ENCODE measurements at regions not wholly inside any gene's neighbourhood (a gene's known extent, or its start where the extent isn't known, plus 50 kb on each side); places are given as distances from the start of the nearest gene placed in this dataset.

DNA sequence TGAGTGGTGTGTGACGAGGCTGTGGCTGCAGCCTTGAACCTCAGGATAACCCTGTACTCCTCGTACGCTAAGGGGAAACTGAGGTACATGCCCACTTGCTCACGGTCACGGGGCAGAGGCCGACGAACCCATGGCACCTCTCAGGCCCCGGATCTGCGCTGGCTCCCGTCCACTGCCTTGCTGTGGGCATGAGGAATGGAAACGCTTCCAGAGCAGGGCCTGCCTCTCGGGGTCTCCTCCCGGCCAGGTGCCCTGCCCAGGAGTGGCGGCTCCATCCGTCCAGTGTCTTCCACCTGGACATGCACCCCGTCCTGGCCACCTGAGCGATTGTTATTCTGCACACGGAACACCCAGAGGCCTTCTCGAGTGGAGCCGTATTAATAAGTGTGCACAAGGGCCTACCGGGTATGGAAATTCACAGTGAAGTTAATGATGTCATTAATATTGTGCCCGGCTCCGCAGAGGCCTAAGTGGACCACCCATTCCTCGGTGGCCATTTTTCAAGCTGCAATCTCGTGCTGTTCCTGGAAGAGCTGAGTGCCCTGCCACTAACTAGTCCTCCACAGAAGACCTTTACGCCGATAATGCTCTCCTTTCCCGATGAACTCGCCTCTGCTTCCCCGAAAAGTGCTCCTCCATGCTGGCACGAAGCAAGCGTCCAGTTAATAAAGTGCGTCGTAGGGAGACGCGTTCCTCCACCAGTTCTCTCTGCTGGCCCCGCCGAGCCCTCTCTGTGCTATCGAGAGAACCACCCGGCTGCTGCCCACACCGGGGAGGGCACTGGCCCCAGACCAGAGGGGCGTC lies 927.9 kb downstream of the BRD1 start:
- TF ChIP-seq, protein P1, sequence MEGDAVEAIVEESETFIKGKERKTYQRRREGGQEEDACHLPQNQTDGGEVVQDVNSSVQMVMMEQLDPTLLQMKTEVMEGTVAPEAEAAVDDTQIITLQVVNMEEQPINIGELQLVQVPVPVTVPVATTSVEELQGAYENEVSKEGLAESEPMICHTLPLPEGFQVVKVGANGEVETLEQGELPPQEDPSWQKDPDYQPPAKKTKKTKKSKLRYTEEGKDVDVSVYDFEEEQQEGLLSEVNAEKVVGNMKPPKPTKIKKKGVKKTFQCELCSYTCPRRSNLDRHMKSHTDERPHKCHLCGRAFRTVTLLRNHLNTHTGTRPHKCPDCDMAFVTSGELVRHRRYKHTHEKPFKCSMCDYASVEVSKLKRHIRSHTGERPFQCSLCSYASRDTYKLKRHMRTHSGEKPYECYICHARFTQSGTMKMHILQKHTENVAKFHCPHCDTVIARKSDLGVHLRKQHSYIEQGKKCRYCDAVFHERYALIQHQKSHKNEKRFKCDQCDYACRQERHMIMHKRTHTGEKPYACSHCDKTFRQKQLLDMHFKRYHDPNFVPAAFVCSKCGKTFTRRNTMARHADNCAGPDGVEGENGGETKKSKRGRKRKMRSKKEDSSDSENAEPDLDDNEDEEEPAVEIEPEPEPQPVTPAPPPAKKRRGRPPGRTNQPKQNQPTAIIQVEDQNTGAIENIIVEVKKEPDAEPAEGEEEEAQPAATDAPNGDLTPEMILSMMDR (IDR thresholded peaks at IDR 0.05; ENCODE audit: low read depth, low read length): no peak
- no peak for TF ChIP-seq POLR2A (IDR thresholded peaks at IDR 0.05; ENCODE audit: extremely low read depth, insufficient read length)

All from NB4 (cell line).